ENCODE measurements at regions not wholly inside any gene's neighbourhood (a gene's known extent, or its start where the extent isn't known, plus 50 kb on each side); places are given as distances from the start of the nearest gene placed in this dataset.

DNA sequence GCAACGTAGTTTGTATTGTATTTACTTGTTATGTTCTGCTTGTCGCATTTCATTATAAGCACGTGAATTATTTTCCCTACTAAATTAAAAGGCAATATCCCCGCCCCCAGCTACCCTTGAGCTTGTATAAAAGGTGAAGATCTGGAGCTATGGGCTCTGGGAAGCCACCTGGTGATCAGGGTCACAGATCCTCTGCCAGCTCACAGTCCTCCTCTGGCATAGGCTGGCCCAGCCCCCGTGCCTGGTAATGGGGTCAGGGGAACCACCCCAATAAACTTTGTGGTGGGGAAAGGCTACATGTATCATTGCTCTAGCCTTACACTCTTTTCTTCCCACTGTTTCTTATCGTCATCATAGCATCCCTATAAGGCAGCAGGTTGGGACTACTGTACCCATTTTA is 190.2 kb upstream of the TSHZ3 start:
- TF ChIP-seq, protein P1, sequence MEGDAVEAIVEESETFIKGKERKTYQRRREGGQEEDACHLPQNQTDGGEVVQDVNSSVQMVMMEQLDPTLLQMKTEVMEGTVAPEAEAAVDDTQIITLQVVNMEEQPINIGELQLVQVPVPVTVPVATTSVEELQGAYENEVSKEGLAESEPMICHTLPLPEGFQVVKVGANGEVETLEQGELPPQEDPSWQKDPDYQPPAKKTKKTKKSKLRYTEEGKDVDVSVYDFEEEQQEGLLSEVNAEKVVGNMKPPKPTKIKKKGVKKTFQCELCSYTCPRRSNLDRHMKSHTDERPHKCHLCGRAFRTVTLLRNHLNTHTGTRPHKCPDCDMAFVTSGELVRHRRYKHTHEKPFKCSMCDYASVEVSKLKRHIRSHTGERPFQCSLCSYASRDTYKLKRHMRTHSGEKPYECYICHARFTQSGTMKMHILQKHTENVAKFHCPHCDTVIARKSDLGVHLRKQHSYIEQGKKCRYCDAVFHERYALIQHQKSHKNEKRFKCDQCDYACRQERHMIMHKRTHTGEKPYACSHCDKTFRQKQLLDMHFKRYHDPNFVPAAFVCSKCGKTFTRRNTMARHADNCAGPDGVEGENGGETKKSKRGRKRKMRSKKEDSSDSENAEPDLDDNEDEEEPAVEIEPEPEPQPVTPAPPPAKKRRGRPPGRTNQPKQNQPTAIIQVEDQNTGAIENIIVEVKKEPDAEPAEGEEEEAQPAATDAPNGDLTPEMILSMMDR (IDR thresholded peaks at IDR 0.05) = no peak
- no peaks in the 10 kb centered on the region for H3K27me3 ChIP-seq
- no peak for DNase-seq
- H3K27ac ChIP-seq = no peak overlapping the region
- no peak overlapping the region for H3K9ac ChIP-seq (ENCODE audit: low read depth in 2 of 2, low read length in 2 of 2)
- intact Hi-C loops (cut with DNase I) = no loop called here
- H3K36me3 ChIP-seq = no peaks in the 10 kb centered on the region
- H3K4me1 ChIP-seq = no peaks in the 10 kb centered on the region
- no peaks in the 10 kb centered on the region for H3K9me3 ChIP-seq
- H3K4me3 ChIP-seq = no peak overlapping the region

DNA sequence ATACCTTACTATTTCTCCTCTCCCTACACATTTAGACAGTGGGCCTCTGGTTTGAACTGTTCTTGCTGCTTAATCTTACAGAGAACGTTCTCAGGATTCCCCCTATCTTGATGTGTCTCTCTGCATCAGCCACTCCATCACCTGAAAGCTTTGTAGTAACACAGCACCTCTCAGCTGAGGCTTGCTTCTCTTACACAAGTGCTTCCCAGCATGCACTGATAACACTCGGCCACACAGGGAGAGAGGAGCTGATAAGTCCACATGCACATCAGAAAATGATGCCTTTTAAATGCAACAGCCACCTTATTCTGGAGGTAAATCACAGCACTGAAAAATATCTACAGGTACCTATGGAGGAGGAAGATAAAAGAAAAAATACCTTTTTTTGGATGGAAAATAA is 192.2 kb upstream of the TSHZ3 start:
- Histone ChIP-seq H3K27ac (no peak overlapping the region), H3K27me3 (no peaks in the 10 kb centered on the region), H3K36me3 (no peaks in the 10 kb centered on the region), H3K9me3 (no peaks in the 10 kb centered on the region), H3K4me1 (no peaks in the 10 kb centered on the region), H3K9ac (ENCODE audit: low read depth in 2 of 2, low read length in 2 of 2) (no peak overlapping the region), H3K4me3 (no peak overlapping the region)
- intact Hi-C loops (cut with DNase I) = no loop called here
- TF ChIP-seq, protein P1 (IDR thresholded peaks at IDR 0.05) = no peak
- no peak for DNase-seq

DNA sequence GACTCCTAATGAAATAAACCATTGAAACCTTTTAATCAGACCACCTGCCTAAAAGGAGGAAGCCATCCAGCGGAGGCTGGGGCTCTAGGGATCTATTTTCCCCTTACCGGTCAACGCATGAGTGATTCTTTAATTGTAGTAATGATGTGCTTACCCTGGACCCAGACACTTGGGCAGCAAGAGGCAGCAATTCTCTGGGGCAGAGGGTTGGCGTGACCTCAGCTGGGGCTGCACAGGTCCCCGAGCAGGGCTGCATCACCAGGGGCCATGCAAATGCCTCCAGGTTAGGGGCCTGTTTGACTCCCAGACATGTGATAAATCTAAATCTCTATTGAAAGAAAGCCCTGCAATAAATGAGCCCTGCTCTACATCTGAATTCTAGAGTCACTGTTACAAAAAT is 194.2 kb upstream of the TSHZ3 start:
- H3K36me3 ChIP-seq = no peaks in the 10 kb centered on the region
- H3K9me3 ChIP-seq = no peaks in the 10 kb centered on the region
- no peak overlapping the region for H3K27ac ChIP-seq
- no peak for DNase-seq
- H3K27me3 ChIP-seq = no peaks in the 10 kb centered on the region
- TF ChIP-seq, protein P1 (IDR thresholded peaks at IDR 0.05) = no peak
- H3K4me3 ChIP-seq = no peak overlapping the region
- H3K4me1 ChIP-seq = no peaks in the 10 kb centered on the region
- intact Hi-C loops (cut with DNase I) = no loop called here
- H3K9ac ChIP-seq (ENCODE audit: low read depth in 2 of 2, low read length in 2 of 2) = no peak overlapping the region

DNA sequence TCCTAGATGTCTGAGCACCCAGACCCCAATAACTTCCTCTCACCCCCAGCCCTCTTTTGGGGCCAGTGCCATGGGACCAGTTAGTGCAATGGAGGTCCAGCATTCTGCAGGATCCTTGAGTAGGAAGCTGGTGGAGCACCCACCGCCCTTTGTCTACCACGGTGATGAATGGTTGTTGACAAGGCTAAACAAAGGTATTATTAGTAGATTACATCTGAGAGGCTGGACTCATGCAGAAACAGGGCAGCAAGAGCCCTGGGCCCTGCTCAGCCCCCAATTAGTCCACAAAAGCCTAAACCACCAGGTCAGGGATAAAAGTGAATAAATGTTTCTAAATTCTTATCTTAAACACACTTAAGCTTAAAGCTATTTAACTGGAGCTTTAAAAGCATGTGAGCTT is 196.5 kb upstream of the TSHZ3 start:
- TF ChIP-seq, protein P1 (IDR thresholded peaks at IDR 0.05) = no peak
- Histone ChIP-seq H3K27ac (no peak overlapping the region), H3K9me3 (no peaks in the 10 kb centered on the region), H3K4me3 (no peak overlapping the region), H3K27me3 (no peaks in the 10 kb centered on the region), H3K9ac (ENCODE audit: low read depth in 2 of 2, low read length in 2 of 2) (no peak overlapping the region), H3K4me1 (no peaks in the 10 kb centered on the region), H3K36me3 (no peaks in the 10 kb centered on the region)
- intact Hi-C loops (cut with DNase I) = no loop called here
- no peak for DNase-seq

DNA sequence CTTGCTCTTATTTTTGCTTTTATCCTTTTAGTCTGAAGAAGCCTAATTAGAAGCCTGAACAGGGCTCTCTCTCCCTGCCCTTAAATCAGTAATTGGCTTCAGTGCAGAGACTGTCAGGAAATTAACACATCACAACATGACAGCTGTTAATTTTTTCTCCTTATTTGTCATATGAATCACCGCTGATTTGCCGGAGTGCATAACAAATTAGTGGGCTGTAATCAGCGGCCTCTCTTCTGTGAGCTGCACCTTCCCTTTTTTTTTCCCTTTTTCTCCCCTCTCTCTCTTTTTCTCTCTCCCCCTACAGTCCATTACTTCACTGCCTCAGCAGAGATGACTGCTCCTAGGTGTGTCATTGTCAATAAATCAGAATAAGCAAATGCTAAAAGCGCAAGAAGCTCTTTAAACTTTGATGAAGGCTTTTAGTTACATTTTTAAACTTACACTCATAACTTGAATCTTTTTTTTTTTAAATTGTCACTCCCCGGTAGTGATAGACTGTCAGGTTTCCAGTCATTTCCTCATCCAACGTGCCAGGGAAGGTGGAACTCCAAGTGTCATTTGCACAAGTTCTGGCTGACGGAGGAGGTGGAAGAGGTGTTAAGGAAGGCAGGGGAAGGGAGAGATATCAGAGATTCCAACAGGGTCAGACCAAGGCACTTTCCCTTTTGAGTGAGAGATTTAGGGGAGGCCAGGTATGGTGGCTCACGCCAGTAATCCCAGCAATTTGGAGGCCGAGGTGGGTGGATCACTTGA is 197.1 kb upstream of the TSHZ3 start:
- no peak overlapping the region for H3K9ac ChIP-seq (ENCODE audit: low read depth in 2 of 2, low read length in 2 of 2)
- H3K27me3 ChIP-seq = no peaks in the 10 kb centered on the region
- no peaks in the 10 kb centered on the region for H3K4me1 ChIP-seq
- TF ChIP-seq, protein P1 (IDR thresholded peaks at IDR 0.05) = no peak
- no peak overlapping the region for H3K4me3 ChIP-seq
- H3K9me3 ChIP-seq = no peaks in the 10 kb centered on the region
- intact Hi-C loops (cut with DNase I) = no loop called here
- no peak overlapping the region for H3K27ac ChIP-seq
- DNase-seq = no peak
- H3K36me3 ChIP-seq = no peaks in the 10 kb centered on the region
